ENCODE measurements at regions not wholly inside any gene's neighbourhood (a gene's known extent, or its start where the extent isn't known, plus 50 kb on each side); places are given as distances from the start of the nearest gene placed in this dataset.

DNA sequence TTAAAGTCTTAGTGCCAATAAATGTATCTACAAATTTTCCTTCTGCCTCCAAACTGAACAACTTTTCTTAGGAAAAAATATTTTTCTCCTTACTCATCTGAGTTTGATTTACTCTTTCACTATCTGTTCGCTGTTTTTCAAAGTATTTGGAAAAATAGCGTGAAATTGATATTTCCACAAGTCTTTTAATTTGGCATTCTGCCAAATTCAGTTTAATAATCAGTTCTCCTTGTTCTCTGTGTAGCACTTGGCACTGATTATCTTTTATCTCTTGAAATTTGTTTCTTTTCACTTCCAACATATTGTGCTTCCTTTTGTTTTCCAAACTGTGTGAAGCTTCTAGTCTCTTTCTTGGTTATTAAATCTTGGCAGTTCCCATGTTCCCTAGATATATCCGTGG is 559.8 kb downstream of the RPL10L start:
- TF ChIP-seq, protein P1, sequence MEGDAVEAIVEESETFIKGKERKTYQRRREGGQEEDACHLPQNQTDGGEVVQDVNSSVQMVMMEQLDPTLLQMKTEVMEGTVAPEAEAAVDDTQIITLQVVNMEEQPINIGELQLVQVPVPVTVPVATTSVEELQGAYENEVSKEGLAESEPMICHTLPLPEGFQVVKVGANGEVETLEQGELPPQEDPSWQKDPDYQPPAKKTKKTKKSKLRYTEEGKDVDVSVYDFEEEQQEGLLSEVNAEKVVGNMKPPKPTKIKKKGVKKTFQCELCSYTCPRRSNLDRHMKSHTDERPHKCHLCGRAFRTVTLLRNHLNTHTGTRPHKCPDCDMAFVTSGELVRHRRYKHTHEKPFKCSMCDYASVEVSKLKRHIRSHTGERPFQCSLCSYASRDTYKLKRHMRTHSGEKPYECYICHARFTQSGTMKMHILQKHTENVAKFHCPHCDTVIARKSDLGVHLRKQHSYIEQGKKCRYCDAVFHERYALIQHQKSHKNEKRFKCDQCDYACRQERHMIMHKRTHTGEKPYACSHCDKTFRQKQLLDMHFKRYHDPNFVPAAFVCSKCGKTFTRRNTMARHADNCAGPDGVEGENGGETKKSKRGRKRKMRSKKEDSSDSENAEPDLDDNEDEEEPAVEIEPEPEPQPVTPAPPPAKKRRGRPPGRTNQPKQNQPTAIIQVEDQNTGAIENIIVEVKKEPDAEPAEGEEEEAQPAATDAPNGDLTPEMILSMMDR (conservative IDR thresholded peaks at IDR 0.05; ENCODE audit: low read depth in 2 of 2), result no peak
- TF ChIP-seq EZH2phosphoT487 (IDR thresholded peaks at IDR 0.05; ENCODE audit: unreplicated experiment) (no peak), EZH2 (IDR thresholded peaks at IDR 0.05; ENCODE audit: low read depth, unreplicated experiment) (no peak), POLR2AphosphoS5 (IDR thresholded peaks at IDR 0.05; ENCODE audit: low read depth) (no peak)
- TF ChIP-seq, protein P2, sequence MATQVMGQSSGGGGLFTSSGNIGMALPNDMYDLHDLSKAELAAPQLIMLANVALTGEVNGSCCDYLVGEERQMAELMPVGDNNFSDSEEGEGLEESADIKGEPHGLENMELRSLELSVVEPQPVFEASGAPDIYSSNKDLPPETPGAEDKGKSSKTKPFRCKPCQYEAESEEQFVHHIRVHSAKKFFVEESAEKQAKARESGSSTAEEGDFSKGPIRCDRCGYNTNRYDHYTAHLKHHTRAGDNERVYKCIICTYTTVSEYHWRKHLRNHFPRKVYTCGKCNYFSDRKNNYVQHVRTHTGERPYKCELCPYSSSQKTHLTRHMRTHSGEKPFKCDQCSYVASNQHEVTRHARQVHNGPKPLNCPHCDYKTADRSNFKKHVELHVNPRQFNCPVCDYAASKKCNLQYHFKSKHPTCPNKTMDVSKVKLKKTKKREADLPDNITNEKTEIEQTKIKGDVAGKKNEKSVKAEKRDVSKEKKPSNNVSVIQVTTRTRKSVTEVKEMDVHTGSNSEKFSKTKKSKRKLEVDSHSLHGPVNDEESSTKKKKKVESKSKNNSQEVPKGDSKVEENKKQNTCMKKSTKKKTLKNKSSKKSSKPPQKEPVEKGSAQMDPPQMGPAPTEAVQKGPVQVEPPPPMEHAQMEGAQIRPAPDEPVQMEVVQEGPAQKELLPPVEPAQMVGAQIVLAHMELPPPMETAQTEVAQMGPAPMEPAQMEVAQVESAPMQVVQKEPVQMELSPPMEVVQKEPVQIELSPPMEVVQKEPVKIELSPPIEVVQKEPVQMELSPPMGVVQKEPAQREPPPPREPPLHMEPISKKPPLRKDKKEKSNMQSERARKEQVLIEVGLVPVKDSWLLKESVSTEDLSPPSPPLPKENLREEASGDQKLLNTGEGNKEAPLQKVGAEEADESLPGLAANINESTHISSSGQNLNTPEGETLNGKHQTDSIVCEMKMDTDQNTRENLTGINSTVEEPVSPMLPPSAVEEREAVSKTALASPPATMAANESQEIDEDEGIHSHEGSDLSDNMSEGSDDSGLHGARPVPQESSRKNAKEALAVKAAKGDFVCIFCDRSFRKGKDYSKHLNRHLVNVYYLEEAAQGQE (IDR thresholded peaks at IDR 0.05; ENCODE audit: unreplicated experiment), result no peak

Data from GM23338 (cell line).